SIG-M5 treated with dmso at 0.1 percent for 504 hours (cell line): ENCODE measurements at regions not wholly inside any gene's neighbourhood (a gene's known extent, or its start where the extent isn't known, plus 50 kb on each side); places are given as distances from the start of the nearest gene placed in this dataset.
"Not testable (repeated sequence)": the region's sequence is repeated elsewhere in the genome, so short reads cannot be mapped to it uniquely, and the experiment has no call there.

ENCODE experiments used
- DNase-seq: peaks from one replicate; lab custom pipeline; 2025; ENCODE audit not compliant: unreplicated experiment; lab: John Stamatoyannopoulos, UW

DNA sequence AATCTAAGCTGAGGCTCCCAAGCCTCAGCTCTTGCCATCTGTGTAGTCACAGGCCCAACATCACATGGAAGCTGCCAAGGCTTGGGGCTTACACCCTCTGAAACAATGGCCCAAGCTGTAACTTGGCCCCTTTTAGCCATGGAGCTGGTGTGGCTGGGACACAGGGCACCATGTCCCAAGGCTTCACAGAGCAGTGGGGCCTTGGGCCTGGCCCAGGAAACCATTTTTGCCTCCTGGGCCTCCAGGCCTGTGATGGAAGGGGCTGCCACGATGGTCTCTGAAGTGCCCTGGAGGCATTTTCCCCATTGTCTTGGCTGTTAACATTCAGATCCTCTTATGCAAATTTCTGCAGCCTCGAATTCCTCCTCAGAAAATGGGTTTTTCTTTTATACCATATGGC lies 952.3 kb upstream of the GOT2 start:
- no peak for DNase-seq

DNA sequence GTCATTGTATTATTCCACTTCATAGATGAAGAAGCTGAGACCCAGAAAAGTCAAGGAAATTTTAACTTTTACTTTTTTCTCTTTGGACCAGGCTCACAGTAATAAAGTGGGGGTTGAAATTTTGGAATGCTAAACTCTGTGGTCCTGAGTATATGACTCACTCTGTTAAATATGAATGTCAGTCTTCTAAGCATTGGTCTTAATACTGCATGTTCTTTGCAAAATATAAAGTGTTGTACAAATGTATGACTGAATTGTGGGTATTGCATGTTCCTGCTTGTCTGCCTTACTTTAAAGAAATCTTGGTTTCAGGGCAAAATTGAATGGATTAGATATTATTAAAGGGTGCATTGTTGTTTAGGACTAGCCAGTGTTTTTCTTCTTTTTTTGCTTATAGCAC lies 950.8 kb upstream of the GOT2 start:
- no peak for DNase-seq

DNA sequence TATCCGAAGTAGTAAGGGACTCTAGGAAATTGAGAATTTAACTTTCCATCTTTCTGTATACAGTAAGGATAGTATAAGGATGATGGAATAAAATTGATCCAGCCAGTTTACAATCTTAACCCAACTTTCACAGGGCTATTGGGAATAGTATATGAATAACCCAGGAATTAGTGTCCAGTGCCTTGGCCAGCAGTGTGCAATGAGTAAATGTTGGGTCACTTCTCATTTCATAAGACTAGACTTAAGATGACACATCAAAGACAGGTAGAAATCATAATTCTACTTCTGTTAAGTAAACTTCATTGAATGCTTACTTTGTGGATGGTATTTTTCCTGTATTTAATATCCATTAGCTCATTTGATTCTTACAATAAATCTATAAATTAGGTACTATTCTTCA lies 949.6 kb upstream of the GOT2 start:
- DNase-seq: no peak

DNA sequence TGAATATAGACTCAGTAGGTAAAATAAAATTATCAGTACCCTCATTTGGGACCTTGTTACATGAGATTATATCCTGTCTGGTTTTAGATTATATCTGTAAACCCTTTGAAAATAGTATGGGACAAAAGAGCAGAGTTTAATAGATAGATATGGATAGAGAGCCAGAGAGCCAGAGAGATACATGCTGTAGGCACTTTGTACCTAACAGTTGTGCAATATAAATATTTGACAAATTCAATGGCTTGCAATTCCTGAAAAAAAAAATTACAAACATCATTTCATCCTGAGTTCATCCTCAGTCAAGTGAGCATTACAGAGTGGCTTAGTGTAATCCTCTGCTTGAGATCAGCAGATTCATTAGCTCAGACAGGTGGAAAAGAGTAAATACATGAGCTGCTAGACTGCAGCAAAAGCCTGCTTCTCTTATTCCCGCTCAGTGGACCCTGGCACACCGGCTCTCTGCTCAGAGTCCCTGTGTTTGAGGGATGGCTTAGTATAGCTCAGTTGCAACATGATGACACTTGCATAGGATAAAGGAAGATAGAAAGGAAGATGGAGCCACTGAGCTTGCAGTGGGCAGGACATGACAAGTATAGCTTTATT lies 931.6 kb upstream of the GOT2 start:
- no peak for DNase-seq

DNA sequence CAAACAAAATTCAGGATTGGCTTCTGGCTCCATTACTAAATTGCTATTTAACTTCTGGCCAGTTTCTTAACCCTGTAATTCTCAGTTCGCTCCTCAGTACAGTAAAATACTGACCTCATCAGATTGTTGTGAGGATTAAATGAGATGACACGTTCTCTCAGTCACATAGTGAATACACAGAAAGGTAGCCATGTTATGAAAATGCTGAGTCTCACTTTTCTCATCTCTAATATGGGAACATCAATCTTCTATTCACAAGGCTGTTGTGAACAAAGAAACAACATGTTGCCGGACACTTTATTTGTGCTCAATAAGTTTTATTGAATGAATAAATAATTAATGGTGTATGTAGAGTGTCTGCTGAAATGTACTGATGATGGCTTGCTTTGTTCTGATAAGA lies 924.5 kb upstream of the GOT2 start:
- no peak for DNase-seq

DNA sequence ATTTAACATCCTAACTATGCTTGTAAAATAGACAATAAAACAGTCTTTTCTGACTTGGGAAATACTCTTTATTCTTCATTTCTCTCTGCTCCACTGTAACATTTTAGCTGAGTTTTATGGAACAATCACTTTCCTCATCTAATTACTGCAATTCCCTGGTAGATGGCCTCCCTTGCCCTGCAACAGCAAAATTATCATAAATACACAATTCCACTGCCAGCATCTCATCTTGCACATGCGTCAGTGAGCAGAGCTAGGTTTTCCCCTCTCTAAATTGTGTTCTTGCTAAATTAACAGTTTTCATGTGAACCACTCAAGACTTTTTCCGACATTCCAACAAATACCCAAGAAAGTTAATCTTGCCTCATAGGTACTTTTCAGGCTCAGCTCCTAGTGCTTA lies 920.9 kb upstream of the GOT2 start:
- no peak for DNase-seq

DNA sequence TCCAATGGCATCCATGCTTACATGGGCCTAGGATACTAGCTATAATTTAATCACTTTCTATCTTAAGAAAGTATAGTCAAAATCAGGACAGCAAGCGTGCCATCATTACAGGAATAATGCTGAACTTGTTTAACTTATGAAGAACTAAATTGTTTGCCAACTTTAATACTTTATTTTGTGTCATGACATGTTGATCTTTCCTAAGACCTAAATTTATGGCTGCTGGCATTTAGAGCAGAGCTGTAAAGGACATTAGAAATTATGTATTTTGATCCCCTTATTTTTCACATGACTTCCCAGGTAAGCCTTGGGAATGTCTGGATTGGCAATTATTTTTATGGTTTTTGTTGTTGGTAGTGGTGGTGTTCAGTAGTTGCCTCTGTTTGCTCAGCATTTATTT lies 920.3 kb upstream of the GOT2 start:
- no peak for DNase-seq

DNA sequence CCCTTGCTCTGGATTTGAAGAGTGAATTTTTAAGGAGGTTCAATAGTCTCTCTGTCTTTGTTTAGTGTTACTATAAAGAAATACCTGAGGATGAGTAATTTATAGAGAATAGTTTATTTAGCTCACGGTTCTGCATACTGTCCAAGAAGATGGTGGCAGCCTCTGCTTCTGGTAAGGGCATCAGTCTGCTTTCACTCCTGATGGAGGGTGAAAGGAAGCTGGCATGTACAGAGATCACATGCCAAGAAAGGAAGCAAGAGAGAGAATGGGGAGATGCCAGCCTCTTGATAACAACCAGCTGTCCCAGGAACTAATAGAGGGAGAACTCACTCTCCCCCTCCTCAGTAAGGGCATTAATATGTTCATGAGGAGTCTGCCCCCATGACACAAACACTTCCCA lies 917.5 kb upstream of the GOT2 start:
- DNase-seq: no peak

DNA sequence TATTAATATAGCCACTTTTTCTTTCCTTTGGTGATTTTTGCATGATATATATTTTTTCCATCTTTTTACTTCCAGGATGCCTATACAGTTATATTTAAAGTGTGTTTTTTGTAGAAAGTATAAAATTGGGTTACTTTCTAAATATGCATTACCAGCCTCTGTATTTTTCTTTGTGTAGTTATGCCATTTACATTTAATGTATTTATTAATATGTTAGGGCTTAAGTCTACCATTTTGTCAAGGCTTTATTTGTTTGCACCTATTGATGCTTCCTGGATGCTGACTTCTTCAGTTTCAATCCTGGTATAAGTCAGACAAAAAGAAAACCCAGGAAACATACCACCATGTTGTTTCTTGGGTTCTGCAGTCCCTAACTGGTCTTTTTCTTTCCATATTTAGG lies 911.1 kb upstream of the GOT2 start:
- no peak for DNase-seq

DNA sequence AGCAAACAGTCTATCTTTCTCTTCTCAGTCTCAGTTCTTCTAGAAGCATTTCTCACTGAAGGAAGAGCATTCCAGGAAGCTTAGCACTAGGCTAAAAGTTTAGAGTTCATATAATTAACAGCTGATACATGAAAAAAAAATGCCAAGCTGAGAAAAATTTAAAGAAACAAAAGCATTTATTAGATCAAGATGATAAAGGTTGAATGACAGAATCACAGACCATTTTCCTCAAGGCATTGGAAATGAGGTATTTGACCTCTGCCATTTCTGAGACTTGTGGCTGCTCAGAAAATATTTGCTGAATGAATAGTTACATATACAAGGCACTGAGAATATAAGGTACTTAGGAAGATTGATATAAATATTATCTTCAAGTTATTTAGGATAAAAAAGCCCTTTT lies 901.6 kb upstream of the GOT2 start:
- DNase-seq: no peak

DNA sequence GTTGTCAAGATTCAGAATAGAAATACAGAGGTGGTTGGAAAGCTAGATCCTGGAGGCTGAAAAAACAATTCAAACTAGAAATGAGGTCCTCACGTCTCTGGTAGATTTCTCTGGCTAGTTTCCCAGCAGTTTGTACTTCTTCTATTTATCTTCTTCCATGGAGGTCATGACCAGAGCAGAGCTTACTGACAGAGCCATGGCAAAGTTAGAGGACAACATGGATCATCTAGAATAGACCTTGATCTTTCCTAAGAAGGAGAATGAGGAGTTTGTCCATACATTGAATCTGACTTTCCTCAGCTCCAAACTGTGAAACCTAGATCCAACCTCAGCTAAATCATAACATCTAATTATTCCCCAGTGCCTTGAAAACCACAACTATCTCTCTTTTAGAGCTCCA lies 900.8 kb upstream of the GOT2 start:
- no peak for DNase-seq

DNA sequence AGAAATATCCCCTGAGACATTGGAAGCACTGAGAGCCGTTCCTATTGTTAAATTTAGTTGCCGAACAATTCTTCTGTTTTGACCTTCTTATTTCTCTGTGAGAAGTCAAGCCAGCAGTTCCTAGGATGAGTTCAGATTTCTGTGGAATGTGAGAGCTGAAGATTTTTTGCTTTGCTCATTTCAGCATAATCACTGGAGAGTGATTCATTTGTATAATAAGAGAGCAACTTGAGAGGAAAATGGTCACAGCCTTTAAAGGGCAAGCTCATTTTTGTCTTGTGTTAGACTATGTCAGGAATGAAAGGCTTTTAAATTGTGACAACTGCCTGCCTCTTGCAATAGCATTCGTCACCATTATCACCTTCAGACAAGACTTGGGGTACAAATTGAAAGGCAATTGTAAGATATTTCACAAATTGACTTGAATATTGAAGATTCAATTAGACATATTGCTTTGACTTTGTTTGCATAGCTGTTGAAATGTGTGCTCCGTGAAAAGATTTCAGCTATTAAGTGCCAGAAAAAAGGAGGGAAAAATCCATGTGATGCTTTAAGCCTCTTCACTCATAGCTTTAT lies 900.0 kb upstream of the GOT2 start:
- DNase-seq: no peak

DNA sequence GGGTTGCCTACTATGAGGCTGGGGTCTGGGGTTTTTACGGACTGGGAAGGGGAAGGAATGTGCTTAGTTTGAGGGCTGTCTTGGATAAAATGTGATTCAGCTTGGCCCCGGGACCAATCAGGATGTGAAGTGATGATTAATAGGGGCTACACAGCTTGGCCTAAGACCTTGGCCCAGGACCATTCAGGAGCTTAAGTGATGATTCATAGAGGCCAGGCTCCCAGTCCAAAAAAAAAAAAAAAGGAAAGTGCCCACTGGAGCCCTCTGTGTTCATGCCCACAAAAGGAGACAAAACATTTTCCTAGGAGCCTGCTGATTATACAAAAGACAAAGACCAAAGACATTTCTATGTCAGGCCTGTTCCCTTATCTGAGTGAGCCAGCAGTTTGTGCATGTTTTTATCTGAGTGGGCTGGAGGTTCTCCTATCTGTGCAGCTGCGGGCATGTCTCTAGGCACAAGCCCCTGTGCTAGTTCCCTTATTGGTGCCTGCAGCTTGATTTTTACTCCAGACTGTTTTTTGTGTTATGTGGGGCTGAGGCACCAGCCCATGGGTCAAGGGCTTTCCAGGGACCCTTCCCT lies 898.2 kb upstream of the GOT2 start:
- no peak for DNase-seq

DNA sequence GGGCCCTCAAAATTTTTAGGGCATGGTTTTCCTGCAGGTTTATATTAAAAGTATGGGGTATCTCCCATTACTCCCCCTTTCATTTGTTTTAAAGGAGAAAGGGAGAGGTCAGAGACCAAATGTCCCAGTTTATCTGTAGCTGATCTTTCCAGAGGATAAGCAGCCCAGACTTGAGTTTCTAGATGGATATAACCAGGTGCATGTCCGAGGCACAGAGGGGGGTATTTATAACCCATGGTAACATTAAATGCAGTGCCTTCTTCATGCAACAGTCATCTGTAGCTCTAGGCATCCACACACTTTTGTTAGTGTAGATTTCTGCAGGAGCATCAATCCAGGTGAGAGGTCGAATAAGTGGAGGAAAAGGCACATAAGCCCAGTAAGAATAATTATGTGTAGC lies 890.3 kb upstream of the GOT2 start:
- not testable (repeated sequence) for DNase-seq

DNA sequence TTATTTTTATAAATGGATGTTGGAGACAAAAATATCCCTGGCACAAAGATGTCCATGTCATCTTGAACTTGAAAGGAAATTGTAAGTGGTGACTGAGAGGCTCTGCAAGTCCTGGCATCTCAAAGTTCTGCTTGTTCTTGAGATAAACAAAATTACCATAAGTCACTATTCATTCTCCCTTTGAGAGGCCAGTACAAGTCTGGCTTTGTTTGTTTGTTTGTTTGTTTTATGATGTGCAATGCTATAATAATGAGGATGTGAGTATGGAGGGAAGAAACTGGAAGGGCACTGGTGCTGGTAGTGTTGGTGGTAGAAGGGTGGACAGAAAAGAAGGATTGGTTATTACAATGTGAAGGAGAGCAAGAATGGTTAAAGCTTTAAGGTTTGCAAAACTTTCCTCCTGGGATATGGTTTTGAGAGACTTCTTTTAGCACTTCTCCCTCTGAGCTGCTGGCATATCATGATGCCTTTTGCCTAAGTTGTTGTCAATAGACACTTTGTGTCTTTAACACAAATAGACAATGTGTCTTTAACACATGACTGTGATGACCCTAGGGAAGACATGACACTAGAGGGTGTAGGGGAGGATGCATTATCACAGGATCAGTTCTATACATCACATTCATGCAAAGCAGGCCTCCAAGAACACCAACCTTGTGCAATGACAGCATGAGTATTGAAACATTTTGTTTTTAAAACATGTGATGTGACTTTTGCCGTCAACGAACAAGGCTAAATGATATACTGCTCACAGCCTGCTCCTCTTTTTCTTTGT lies 880.5 kb upstream of the GOT2 start:
- no peak for DNase-seq

DNA sequence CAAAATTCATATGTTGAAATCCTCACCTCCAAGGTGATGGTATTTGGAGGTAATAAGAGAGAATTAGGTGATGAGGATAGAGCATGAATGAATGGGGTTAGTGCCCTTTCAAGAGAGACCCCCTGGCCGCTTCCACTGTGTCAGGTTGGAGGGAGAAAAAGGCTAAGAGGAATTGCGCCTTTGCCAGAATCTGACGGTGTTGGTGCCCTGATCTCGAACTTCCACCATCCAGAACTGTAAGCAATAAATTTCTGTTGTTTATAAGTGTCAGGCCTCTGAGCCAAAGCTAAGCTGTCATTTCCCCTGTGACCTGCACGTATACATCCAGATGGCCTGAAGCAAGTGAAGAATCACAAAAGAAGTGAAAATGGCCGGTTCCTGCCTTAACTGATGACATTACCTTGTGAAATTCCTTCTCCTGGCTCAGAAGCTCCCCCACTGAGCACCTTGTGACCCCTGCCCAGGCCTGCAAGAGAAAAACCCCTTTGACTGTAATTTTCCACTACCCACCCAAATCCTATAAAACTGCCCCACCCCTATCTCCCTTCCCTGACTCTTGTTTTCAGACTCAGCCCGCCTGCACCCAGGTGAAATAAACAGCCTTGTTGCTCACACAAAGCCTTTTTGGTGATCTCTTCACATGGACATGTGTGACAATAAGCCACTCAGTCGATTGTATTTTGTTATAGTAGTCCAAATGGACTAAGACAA lies 878.9 kb upstream of the GOT2 start:
- not testable (repeated sequence) for DNase-seq

DNA sequence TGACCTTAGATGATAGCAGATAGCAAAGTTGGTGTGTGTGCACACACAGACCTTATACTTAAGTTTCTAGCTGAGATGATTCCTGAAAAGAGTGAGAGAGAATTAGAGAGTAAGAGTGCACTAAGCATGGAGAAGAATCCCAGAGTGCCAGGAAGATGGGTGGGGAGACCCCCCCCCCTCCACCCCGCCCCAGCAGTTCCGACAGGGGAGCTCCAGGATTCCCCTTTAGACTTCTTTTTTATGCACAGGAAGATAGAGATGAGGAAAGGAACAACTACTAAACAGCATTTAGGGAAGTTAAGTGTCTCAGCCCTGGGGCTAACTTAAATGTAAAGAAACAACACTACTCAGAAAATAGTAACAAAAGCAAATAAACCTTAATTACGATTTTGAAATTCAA lies 878.0 kb upstream of the GOT2 start:
- DNase-seq: no peak

DNA sequence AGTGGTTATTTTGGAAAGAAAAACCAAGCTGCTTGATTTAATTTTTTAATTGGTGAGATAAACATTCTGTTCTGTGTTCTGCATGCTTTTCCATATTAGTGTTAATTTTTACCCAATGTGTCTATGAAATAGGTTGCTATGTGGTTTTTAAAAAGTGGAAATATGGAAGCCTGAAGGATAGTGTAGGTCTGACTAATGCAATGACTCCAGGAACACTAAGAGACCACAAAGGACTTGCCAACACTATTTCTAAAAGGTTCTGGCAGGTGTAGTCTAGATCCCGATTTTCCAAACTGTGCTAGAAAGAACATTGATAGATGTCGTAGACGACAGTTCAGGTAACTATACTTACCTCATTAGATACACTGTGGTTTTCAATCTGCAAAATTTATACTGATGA lies 877.4 kb upstream of the GOT2 start:
- DNase-seq: no peak

DNA sequence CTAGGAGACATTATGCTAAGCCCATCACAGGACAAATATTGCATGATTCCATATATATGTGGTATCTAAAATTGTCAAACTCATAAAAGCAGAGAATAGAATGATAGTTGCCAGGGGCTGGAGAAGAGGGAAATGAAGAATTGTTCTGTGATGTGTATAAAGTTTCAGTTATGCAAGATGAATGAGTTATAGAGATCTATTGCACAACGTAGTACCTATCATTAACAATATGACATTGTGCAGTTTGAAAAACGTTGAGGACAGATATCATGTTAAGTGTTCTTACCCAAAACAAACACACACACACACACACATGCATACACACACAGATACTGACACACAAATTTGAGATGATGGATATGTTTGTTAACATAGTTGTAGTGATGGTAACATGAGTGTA lies 871.6 kb upstream of the GOT2 start:
- no peak for DNase-seq

DNA sequence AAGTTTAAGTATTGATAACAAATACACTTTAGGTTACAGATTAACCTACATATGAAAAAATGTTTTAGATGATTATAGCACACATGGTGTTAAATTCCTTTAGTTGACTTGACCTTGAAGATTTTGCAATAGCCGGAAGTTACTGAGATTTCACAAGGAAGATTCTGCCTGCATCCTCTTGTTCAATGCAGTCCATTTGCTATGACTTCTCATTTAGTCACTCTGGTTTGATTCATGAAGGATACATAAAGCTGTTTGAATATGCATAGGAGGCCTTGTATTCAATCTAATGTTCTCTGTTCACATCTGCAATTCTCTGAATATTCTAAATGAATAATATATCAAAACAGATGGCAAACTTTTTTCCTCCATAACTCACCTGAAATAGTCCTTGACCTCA lies 870.2 kb upstream of the GOT2 start:
- no peak for DNase-seq

DNA sequence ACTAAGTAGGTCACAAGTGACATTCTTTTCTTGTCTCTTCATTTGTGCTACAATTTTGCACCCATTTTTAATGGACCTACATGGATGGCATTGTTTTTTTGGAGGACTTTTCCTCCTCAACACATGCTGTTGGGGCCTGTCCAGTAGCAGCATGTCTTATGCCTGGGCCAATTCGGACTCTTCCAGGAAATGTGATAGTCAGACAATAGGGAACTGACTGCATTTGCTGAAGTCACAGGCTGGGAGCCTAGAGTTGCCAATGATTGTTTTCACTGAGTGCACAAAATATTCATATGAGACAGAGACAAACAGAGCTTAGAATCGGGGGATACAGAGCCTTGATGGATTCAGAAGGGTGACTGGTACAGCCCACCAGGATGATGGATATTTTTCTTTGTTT lies 867.3 kb upstream of the GOT2 start:
- no peak for DNase-seq

DNA sequence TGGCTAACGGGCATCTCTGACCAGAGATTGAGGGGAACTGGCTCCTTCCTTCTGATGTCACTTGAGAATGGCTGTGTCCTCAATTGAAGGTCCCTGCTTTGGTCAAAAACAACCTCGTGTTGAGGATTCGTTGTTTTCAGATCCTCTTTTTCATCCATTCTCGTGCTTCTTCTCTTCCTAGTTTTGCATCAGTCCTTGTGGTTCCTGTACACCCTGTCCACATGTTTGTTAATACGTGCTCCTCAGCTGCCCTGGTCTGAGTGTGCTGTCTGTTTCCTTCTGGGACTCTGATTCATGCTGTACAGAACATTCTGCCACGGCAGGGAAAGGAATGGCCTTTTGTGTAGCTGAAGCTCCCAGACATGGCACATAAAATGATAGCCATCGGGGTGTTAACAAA lies 863.2 kb upstream of the GOT2 start:
- DNase-seq: no peak
